ENCODE measurements at regions not wholly inside any gene's neighbourhood (a gene's known extent, or its start where the extent isn't known, plus 50 kb on each side); places are given as distances from the start of the nearest gene placed in this dataset.
"Not testable (repeated sequence)": the region's sequence is repeated elsewhere in the genome, so short reads cannot be mapped to it uniquely, and the experiment has no call there.

GRCh38 chr14:58747181-58747580, 109.4 kb downstream of the DACT1 start:
- Histone ChIP-seq H2BK15ac (ENCODE audit: low read depth, low read length) (no peak overlapping the region), H4K8ac (replicated peaks; ENCODE audit: insufficient read length, low read depth, low read length) (no peak overlapping the region), H3K14ac (ENCODE audit: insufficient read depth, low read length) (no peak overlapping the region), H3K27ac (ENCODE audit: insufficient read length, low read depth, low read length) (no peak overlapping the region), H2BK12ac (ENCODE audit: insufficient read length, low read depth, low read length) (no peak overlapping the region), H2BK20ac (ENCODE audit: low read depth, low read length, poor library complexity, severe bottlenecking) (no peak overlapping the region), H3K9ac (ENCODE audit: extremely low read depth, insufficient read length, low read length) (no peak overlapping the region), H3K23ac (ENCODE audit: insufficient read length, low read depth, low read length) (no peak overlapping the region), H3K18ac (ENCODE audit: insufficient read length, low read depth, low read length) (no peak overlapping the region), H3K4me2 (ENCODE audit: insufficient read depth, insufficient read length, low read length) (no peak overlapping the region), H4K20me1 (ENCODE audit: control insufficient read depth, insufficient read depth, insufficient read length) (no peaks in the 10 kb centered on the region), H3K79me2 (ENCODE audit: insufficient read depth, low read length) (no peaks in the 10 kb centered on the region), H4K5ac (ENCODE audit: insufficient read length, low read depth, low read length) (no peak overlapping the region), H3K79me1 (ENCODE audit: insufficient read depth, low read depth, low read length, poor library complexity, severe bottlenecking) (no peaks in the 10 kb centered on the region), H3K23me2 (ENCODE audit: insufficient read length, low read depth, low read length, poor library complexity, severe bottlenecking) (no peaks in the 10 kb centered on the region), H2BK5ac (ENCODE audit: insufficient read length, low read length) (no peak overlapping the region), H4K91ac (ENCODE audit: insufficient read length, low read depth, low read length) (no peak overlapping the region), H2BK120ac (ENCODE audit: low read depth, low read length, poor library complexity, severe bottlenecking) (no peak overlapping the region), H2AK5ac (ENCODE audit: insufficient read length, low read length) (no peak overlapping the region), H3K4me1 (ENCODE audit: insufficient read depth, low read length) (no peaks in the 10 kb centered on the region), H3K27me3 (ENCODE audit: insufficient read depth, low read length) (no peaks in the 10 kb centered on the region), H3K56ac (ENCODE audit: insufficient read length, low read depth, low read length) (no peak overlapping the region), H3K9me3 (ENCODE audit: control insufficient read depth, low read depth, low read length) (no peaks in the 10 kb centered on the region), H3K4ac (ENCODE audit: low read depth, low read length) (no peak overlapping the region), H2AFZ (ENCODE audit: low read length) (no peak overlapping the region), H3T11ph (ENCODE audit: low read length) (no peak overlapping the region)
- no peak for DNase-seq
- no peaks in the 10 kb centered on the region; the same call in 1 of the 2 replicates for H3K27me3 Mint-ChIP-seq (ENCODE audit: low read depth)
- TF ChIP-seq CTCF (conservative IDR thresholded peaks at IDR 0.05): no peak
- WGBS (ENCODE audit: extremely low coverage, insufficient read length, low lambda C conversion rate): no CpG with 5 or more reads among the region's 7 CpGs
- no peak overlapping the region for H3K4me3 Mint-ChIP-seq
- H3K36me3 Mint-ChIP-seq (ENCODE audit: insufficient read depth in 1 of 3, low read depth in 3 of 3): no peaks in the 10 kb centered on the region
- no peaks in the 10 kb centered on the region for H3K9me3 Mint-ChIP-seq
- H3K27ac Mint-ChIP-seq: no peak overlapping the region
- H3K4me1 Mint-ChIP-seq: peaks cover 6 to 7% of the 10 kb centered on the region in 2 experiments; a peak in 2 of 4 replicates

GRCh38 chr14:58748251-58748650, 110.5 kb downstream of the DACT1 start:
- H3K9ac ChIP-seq (ENCODE audit: extremely low read depth, insufficient read length, low read length); H3K4ac ChIP-seq (ENCODE audit: low read depth, low read length): not testable (repeated sequence)

More at GRCh38 chr14:58748251-58748650, 110.5 kb downstream of the DACT1 start:
- H3K9me3 Mint-ChIP-seq; H3K23ac ChIP-seq (ENCODE audit: insufficient read length, low read depth, low read length); H3K79me1 ChIP-seq (ENCODE audit: insufficient read depth, low read depth, low read length, poor library complexity, severe bottlenecking); H4K8ac ChIP-seq (replicated peaks; ENCODE audit: insufficient read length, low read depth, low read length); H3K56ac ChIP-seq (ENCODE audit: insufficient read length, low read depth, low read length); H3K27ac Mint-ChIP-seq; H3K27ac ChIP-seq (ENCODE audit: insufficient read length, low read depth, low read length); H2BK15ac ChIP-seq (ENCODE audit: low read depth, low read length); H2BK20ac ChIP-seq (ENCODE audit: low read depth, low read length, poor library complexity, severe bottlenecking); H2AK5ac ChIP-seq (ENCODE audit: insufficient read length, low read length); H3K14ac ChIP-seq (ENCODE audit: insufficient read depth, low read length); H2BK5ac ChIP-seq (ENCODE audit: insufficient read length, low read length); H3K4me1 Mint-ChIP-seq; H4K20me1 ChIP-seq (ENCODE audit: control insufficient read depth, insufficient read depth, insufficient read length); H3K4me1 ChIP-seq (ENCODE audit: insufficient read depth, low read length); H3K79me2 ChIP-seq (ENCODE audit: insufficient read depth, low read length); H2BK12ac ChIP-seq (ENCODE audit: insufficient read length, low read depth, low read length); H3K4me3 Mint-ChIP-seq; H2AFZ ChIP-seq (ENCODE audit: low read length); H3K18ac ChIP-seq (ENCODE audit: insufficient read length, low read depth, low read length); H3K4me2 ChIP-seq (ENCODE audit: insufficient read depth, insufficient read length, low read length); DNase-seq; H3K27me3 Mint-ChIP-seq (ENCODE audit: low read depth); H3K27me3 ChIP-seq (ENCODE audit: insufficient read depth, low read length); H3K36me3 Mint-ChIP-seq (ENCODE audit: insufficient read depth in 1 of 3, low read depth in 3 of 3); H3T11ph ChIP-seq (ENCODE audit: low read length); H4K91ac ChIP-seq (ENCODE audit: insufficient read length, low read depth, low read length); H3K23me2 ChIP-seq (ENCODE audit: insufficient read length, low read depth, low read length, poor library complexity, severe bottlenecking); H4K5ac ChIP-seq (ENCODE audit: insufficient read length, low read depth, low read length); H2BK120ac ChIP-seq (ENCODE audit: low read depth, low read length, poor library complexity, severe bottlenecking); H3K9me3 ChIP-seq (ENCODE audit: control insufficient read depth, low read depth, low read length): not testable (repeated sequence)
- no CpG with 5 or more reads among the region's 8 CpGs for WGBS (ENCODE audit: extremely low coverage, insufficient read length, low lambda C conversion rate)
